ENCODE measurements at regions not wholly inside any gene's neighbourhood (a gene's known extent, or its start where the extent isn't known, plus 50 kb on each side); places are given as distances from the start of the nearest gene placed in this dataset.
"Not testable (repeated sequence)": the region's sequence is repeated elsewhere in the genome, so short reads cannot be mapped to it uniquely, and the experiment has no call there.

GRCh38 chr20:56872620-56873458 lies 243.7 kb downstream of the TFAP2C start:
- DNase-seq (ENCODE audit: low spot score): no peak

GRCh38 chr20:56873836-56874235 lies 244.7 kb downstream of the TFAP2C start:
- DNase-seq (ENCODE audit: low spot score): no peak

DNA sequence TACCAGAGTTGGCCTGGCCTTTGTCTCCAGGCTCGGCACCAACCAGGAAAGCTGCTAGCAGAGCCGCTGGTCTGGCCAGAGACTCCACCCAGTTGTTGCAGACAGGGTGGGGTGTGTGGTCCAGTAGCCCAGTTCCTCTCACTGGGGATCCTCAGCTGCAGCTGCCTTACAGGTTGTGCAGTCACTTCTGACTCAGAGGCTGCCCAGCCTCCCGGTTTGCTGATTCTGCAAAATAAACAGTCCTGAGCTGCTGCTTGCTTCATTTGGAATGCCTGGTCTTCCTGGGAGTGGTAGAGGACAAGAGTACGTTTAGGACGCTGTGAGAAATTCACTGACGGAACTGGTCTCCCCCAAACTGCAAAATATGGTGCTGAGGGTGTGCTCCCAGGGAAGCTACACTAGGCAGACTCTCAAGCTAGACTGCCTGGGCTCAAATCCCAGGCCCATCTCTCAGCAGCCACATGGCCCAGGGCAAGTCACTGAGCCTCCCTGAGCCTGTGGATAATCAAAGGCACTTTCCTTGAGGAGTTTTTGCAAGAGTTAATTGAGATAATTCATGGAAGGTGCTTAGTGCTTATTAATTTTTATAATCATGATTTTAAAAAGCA lies 246.1 kb downstream of the TFAP2C start:
- DNase-seq (ENCODE audit: low spot score): no peak

DNA sequence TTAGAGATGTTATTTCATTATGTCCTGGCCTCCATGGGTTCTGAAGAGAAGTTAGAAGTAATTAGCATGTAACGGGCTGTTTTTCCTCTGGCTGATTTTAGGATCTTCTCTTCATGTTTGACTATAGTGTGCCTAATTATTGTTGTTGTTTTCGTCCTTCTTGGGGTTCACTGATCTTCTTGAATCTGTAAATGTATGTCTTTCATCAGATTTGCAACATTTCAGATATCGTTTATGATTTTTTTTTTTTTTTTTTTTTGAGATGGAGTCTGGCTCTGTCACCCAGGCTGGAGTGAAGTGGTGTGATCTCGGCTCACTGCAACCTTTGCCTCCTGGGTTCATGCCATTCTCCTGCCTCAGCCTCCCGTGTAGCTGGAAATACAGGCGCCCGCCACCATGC lies 246.7 kb downstream of the TFAP2C start:
- no peak for DNase-seq (ENCODE audit: low spot score)

GRCh38 chr20:56885521-56885920 lies 256.4 kb downstream of the TFAP2C start:
- no peak for DNase-seq (ENCODE audit: low spot score)

- DNase-seq (ENCODE audit: low spot score): no peak
These were observed 260.9 kb downstream of the TFAP2C start for GRCh38 chr20:56890011-56890410.

DNA sequence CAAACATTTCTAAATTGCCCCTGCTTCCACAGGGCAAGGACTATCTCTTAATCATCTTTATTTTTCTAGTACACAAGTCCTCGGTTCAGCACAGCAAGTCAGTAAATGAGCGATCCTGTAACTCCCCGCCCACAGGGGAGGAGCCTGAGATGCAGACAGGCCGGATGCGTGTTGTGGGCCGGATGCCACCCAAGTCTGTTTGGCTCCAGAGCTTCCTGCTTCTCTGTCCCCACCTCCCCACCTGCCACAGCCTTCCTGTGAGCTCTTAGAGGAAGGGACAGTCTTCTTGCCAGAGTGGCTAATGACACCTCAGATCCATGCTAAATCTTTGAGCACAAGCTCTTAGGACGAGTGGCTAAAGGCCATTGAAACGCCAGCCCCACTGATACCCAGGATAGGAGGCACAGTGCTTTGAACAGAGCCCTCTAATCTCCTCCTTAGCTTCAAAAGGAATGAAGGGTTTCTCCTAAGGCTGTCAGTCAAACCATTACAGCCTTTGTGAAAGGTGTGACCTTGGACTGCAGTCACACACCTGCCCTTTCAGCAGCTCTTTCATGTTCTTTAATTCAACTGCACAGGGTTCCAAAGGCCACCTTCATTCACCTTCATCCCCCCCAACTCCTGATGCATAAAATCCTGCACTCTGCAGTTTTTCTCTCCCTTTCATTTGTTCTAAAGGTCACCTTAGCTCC lies 264.3 kb downstream of the TFAP2C start:
- no peak for DNase-seq (ENCODE audit: low spot score)

- no peak for DNase-seq (ENCODE audit: low spot score)
These were observed 267.3 kb downstream of the TFAP2C start for GRCh38 chr20:56896447-56896846.

DNA sequence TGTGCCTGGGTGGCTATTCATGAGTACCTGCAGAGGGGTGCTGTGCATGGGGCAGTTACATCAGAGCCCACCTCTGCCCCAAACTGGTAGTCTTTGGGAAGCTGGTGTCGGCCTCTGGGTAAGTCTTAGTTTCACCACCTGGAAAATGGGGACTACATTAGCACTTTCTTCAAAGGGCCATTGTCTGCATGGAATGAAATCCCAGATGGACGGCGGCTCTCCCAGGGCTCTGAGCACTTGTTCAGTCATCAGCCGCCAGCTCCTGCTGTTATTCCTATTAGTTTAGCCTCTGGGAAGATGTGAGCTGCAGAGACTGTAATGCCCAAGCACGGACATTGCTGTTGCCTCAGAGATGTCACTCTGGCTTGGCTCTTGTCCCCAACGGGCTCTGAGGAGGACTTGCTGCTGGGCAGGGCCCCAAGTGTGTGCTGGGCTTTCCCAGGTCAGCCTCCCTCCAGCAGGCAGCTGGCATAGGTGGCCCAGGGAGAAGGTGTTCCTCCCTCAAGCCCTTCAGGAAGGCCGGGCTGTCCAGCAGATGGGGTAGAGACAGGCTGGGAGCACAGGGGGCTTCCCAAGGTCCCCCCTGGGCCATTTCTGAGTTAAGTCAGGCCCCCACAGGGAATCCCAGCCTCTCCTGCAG lies 268.3 kb downstream of the TFAP2C start:
- no peak for DNase-seq (ENCODE audit: low spot score)

GRCh38 chr20:56897958-56898349 lies 268.8 kb downstream of the TFAP2C start:
- no peak for DNase-seq (ENCODE audit: low spot score)

DNA sequence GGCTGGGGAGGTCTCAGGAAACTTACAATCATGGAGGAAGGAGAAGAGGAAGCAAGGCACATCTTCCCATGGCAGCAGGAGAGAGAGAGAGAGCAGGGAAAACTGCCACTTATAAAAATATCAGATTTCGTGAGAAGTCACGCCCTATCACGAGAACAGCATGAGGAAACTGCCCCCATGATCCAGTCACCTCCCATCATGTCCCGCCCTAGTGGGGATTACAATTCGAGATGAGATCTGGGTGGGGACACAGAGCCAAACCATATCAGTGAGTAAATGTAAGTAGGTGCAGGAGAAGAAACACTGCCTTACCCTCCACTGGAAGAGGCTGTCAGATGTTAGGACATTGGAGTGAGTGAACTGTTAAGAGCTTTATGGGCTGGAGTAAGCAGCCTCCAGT lies 270.4 kb downstream of the TFAP2C start:
- DNase-seq (ENCODE audit: low spot score): no peak

DNA sequence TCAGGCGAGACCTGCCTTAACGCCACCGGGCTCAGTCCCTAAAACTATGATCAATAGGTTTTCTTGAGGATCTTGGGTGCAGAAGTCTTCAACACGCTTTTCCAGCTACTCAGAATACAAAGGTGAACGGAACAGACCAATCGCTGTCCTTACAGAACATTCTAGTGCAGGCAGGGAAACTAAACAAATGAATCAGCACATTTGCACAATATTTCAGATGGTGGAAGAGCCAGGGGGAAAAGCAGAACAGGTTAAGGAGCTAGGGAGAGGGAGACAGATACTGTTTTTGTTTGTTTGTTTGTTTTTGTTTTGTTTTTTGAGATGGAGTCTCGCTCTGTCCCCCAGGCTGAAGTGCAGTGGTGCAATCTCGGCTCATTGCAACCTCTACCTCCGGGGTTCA lies 271.1 kb downstream of the TFAP2C start:
- DNase-seq (ENCODE audit: low spot score): no peak

GRCh38 chr20:56903421-56903820 lies 274.3 kb downstream of the TFAP2C start:
- DNase-seq (ENCODE audit: low spot score): no peak

DNA sequence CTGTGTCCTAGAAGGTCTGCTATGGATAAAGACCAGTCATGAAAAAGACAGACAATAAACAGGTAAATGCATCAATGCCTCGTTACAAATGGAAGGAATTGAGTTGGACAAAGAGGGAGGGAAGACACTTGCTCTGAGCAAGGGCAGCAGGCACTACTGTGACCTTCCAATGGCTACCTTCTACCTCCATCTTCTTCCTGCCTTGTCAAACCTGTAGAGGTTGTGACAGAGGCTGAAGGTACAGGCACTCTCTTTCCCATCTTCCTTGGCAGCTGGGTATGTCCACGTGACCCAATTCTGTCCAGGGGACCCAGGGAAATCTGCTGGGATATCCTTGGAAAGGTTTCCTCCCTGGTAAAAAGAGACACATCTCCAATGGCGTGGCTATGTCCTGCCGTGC lies 274.8 kb downstream of the TFAP2C start:
- DNase-seq (ENCODE audit: low spot score): no peak

- no peak for DNase-seq (ENCODE audit: low spot score)
These were observed 281.0 kb downstream of the TFAP2C start for GRCh38 chr20:56909918-56910714.

GRCh38 chr20:56911946-56912345 lies 282.8 kb downstream of the TFAP2C start:
- no peak for DNase-seq (ENCODE audit: low spot score)

- no peak for DNase-seq (ENCODE audit: low spot score)
These were observed 285.4 kb downstream of the TFAP2C start for GRCh38 chr20:56914532-56914931.

DNA sequence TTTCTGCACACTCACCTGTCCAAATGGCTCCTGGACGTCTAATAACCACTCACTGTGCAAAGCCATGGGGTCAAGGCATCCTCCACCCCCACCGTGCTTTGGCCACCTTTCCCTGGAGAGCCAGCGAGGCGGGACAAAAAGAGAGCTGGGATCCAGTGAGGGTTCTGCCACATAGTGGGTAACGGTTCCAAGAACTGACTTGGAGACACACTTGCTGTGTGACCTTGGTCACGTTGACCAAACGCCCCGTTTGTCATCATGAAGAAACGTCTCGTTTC lies 287.2 kb downstream of the TFAP2C start:
- DNase-seq (ENCODE audit: low spot score): no peak

DNA sequence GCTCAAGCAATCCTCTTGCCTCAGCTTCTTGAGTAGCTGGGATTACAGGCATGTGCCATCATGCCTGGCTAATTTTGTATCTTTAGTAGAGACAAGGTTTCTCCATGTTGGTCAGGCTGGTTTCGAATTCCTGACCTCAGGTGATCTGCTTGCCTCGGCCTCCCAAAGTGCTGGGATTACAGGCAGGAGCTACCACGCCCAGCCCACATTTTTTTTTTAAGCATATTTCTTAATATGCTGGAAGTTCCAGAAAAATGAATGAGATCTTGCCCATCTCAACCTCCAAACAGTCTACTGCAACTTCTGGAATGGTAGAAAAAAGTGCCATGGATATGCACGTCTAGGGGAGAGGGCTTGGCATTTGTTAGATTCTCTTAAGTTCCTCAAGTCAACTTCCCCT lies 290.9 kb downstream of the TFAP2C start:
- not testable (repeated sequence) for DNase-seq (ENCODE audit: low spot score)

GRCh38 chr20:56922497-56922896 lies 293.4 kb downstream of the TFAP2C start:
- DNase-seq (ENCODE audit: low spot score): no peak

DNA sequence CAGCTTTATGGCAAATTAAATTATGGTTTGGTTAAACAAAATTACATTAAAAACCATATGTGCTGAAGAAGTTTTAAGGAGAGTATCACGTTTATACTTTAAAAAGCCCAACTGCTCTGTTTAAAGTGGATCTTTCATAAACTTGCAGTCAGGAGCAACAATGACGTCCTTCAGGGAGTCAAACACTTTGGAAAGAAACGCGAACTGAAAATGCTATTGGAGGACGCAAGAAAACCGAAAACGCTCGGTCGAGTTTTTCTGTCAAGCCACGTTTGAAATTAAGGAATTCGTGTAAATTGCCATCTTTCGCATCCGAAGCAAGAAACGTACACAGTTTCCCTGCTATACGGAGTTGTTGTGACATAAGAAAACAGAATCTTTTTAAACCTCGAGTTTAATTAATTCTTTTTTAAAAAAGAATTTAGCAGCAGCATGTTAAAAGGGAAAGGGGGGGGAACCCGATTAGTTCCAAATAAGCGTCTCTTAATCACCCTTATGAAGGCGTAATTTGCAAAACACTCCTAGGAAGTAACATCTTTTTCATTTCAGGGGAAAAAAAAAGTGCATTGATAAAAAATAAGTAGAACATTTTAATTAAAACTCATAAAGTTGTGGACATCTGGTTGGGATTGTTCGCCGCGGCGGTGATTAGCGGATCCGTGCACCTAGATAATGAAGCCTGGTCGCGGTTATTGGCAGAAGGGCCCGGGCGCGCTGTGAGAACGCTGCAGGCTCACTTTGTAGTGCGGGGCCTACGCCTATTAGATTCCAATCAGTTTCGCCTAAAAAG lies 295.4 kb downstream of the TFAP2C start:
- DNase-seq (ENCODE audit: low spot score): no peak
